HTR-8/SVneo (cell line): ENCODE measurements at regions not wholly inside any gene's neighbourhood (a gene's known extent, or its start where the extent isn't known, plus 50 kb on each side); places are given as distances from the start of the nearest gene placed in this dataset.

ENCODE experiments used
- DNase-seq: peaks from one replicate; pipeline ENCODE4 v3.0.0; 2011; ENCODE audit warnings: low spot score, mixed read lengths; ENCODE audit not compliant: insufficient read length
- FAIRE-seq: peaks from 2 replicates; lab custom pipeline; 2011; peaks lifted over from hg19 to GRCh38; lab: Jason Lieb, UNC

GRCh38 chr3:16801698-16802097, 83.1 kb upstream of the PLCL2 start:
- FAIRE-seq (no peak), DNase-seq (no peak)

- FAIRE-seq = no peak
- no peak for DNase-seq
Observed at GRCh38 chr3:16802389-16802788, 82.4 kb upstream of the PLCL2 start.

DNA sequence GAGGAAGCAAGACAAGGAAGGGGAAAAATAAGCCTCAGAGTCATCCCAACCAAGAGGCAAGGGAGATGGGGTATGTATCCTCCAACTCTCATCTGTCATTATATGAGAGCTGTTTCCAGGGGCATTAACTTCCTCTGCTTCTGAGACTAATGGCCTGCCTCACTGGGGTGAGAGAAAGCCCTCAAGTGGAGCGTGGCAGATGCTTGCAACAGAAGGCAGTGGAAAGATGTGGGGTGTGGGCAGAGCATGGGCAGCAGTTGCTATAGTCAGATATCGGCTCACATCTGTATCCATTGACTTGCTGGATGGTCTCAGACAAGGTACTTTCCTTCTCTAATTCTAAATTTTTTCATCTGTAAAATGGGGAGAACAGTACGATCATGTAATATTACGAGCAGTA, 81.7 kb upstream of the PLCL2 start:
- no peak for DNase-seq
- FAIRE-seq = no peak

DNA sequence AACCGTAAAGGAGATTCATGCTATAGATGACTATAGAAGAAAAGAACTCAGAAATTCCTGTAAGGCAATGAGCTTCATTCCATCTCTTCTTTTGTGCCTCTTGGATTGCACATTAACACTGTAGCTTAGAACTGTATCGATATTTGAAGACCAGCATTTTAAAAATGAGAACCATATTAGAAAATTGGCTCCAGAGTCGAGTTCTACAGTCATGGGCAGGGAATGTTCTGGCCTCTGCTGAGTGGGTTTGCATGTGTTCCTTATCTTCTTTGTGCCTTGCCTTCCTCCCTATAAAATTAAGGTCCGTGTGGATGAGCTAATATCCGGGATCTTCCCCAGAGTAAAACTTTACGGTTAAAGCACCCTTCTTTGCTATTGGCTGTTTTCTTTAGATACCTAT, 77.4 kb upstream of the PLCL2 start:
- FAIRE-seq (no peak), DNase-seq (no peak)

DNA sequence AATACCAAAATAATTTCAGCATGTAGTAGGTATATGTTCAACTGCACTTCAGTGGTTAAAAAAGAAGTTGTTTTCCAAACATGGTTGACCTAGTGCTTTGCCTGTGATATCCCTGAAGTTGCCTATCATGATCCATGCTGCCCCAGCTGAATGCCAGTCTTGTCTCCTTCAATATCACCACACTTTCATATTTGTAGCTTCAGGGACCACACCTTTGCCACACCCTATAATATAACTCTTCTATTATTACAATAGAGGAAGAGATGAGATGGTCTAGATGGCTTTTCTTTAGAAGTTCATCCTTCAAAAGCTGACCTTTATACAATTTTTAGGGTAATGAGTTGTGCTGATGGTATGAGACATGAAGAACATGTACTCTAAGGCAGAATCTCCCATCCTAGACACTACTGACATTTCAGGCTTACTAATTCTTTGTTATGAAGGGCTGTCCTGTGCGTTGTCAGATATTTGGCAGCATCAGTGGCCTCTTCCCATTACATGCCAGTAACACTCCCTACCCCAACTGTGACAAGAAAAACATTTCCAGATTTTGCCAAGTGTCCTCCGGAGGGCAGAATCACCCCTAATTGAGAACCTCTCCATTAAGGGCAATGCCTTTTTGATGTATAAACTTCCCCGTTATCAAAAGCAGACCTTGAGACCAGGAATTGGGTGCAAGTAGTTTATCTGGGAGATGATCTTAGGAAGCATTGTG, 76.2 kb upstream of the PLCL2 start:
- DNase-seq = no peak
- no peak for FAIRE-seq

GRCh38 chr3:16809482-16809881, 75.3 kb upstream of the PLCL2 start:
- no peak for FAIRE-seq
- no peak for DNase-seq

- no peak for DNase-seq
- FAIRE-seq = no peak
Observed at GRCh38 chr3:16809993-16810392, 74.8 kb upstream of the PLCL2 start.

DNA sequence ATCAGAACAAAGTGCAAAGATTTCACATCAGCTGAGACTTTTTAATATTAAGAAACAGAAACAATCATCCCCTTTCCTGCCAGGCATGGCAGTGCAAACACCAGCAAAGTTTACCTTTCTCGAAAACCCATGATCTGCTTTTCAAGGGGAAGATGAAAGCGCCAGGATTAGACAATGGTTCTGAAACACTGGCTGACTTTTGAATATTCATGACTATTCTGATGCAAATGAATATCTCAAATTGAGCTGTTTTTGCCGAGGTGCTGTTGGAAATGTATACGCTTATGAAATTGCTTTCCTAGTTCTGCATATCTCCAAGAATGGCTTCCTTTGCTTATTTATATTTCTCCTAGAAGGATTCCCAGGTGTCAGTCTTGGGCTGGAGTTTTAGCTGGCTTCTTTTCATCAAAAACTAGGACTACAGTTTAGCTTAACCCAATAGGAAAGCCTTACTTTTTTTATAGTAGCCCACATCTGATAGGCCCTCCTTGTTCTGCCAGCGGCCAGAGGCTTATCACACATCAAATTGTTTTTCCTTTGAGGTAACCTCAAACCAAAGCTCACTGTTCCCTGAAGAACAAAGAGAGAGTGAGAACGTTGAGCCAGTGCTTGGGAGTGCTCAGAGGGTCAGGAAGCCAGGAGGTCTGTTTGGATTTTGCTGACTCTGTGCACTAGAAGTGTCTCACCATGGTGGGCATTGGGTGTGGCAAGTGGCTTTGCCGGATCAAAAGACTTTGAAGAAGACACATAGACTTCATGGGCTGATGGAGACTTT, 74.0 kb upstream of the PLCL2 start:
- no peak for DNase-seq
- no peak for FAIRE-seq

DNA sequence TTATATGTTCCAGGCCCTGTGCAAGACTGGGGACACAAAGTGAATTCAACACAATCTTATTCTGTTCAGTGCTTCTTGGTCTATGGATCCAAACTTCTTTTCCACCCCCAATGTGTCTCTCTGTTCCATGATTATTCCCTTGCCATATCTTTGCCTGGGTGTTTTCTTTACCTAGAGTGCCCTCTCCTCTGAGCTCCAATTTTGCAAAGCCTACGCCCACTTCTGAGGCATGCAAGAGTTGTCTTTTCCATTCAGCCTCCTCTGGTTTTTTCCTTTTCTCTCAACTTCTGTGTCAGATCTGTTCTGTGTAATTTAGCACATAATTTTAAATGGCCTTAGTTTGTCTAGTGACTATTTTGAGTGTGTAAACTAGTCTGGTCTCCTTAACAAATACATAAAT, 72.8 kb upstream of the PLCL2 start:
- FAIRE-seq = no peak

DNA sequence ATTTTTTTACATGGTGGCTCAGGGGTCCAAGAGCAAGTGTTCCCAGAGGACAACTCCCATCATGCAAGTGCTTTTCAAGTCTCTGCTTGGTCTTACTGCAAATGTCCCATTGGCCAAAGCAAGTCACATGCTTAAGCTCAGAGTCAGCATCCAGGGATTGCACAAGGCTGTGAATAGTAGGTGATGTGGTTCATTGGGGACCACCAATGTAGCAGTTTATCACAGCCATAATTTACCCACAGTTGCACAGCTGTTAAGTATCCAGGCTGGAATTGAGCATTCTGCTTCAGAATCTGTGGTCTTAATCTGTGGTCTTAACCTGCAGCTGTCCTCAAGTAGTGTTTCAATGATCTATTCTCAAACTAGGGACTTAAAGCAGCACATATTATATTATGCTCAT, 71.4 kb upstream of the PLCL2 start:
- FAIRE-seq (no peak), DNase-seq (no peak)

More for the DNA sequence above, 72.8 kb upstream of the PLCL2 start:
- no peak for DNase-seq

DNA sequence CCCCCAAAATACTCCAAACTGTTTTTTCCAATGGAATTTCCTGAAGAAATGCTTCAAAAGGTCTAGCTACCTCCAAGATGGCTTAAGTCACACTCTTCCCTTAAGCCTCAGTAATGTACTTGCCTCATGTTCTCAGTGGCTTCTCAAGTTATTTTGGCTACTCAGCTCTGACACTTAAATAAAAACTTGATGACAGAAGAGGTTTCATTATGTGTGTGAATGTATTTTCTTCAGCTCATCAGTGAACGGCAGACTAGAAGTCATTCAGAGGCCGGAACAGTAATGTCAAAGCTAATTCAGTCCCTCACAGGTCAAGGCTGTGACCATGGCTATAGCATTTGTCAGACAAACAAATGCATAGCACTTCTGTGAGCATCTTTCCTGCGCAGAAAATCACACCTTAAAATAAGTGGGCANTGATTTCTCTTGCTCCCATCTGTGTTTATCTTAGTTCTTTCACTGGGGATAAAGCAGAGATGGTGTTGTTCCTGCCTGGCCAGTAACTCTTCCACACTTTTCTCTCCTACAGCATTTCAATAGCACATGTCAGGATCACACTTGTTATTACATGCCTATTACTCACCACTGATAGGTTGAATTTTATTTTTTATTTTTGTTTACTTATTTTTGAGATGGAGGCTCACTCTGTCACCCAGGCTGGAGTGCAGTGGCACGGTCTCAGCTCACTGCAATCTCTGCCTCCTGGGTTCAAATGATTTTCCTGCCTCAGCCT, 68.5 kb upstream of the PLCL2 start:
- DNase-seq (no peak), FAIRE-seq (no peak)

- FAIRE-seq = no peak
- no peak for DNase-seq
Observed at GRCh38 chr3:16817197-16817596, 67.6 kb upstream of the PLCL2 start.

GRCh38 chr3:16818194-16818593, 66.6 kb upstream of the PLCL2 start:
- no peak for DNase-seq
- no peak for FAIRE-seq

- FAIRE-seq = no peak
Observed at GRCh38 chr3:16818945-16819344, 65.8 kb upstream of the PLCL2 start.

DNA sequence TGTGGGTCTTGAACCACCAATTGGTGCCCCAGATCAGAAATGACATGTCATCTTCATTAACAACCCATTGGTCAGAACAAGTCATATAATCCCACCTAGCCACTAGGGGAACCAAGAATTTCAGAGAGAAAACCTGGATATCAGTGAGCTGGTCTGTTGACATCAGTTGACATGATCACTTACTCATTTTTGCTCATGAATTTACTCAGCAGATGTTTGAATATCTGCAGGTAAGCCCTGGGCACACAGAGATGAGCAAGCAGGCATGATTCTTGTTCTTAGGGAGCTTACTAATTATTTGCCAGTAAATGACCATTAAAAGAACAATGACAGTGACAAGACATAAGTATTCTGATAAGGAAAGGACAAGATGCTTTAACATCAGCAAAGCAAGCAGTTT, 64.3 kb upstream of the PLCL2 start:
- FAIRE-seq = no peak
- DNase-seq = no peak

More at GRCh38 chr3:16818945-16819344, 65.8 kb upstream of the PLCL2 start:
- no peak for DNase-seq

DNA sequence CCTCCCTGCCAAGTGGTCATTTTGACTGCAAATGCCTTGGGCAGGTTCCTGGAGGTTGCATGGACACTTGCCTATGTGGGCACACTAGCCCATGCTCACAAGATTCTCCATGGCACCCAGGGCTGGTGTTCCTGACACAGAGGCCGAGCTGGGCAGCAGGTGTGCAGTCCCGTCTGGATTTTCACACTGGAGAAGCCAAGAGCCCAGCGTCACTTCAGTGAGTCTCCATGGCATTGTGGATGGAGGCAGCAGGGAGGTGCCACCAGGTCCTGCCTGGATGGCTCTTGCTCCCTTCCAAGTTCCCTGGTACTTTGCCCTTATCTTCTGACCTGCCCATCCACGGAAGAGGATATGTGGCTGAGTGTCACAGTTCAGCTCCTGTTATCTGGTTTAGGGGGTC, 63.7 kb upstream of the PLCL2 start:
- FAIRE-seq = no peak
- DNase-seq = no peak

- FAIRE-seq (no peak), DNase-seq (no peak)
Observed at GRCh38 chr3:16824081-16824696, 60.6 kb upstream of the PLCL2 start.

GRCh38 chr3:16825617-16826204, 59.0 kb upstream of the PLCL2 start:
- DNase-seq = no peak

DNA sequence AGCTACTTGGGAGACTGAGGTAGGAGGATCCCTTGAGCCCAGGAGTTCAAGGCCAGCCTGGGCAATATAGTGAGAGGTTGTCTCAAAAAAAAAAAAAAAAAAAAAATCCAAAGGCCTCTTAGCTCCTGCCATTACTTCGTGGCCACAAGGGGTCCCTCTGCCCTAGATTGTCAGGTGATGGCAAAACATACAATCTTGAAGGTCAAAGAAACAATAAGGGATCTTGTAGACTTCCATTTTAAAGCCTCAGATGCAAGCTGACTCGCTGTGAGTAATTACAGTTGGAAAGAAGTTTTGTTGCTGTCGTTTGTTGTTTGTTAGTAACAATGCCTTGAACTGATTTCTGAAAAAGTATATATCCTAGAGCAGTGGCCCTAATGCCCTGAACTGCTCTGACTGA, 55.9 kb upstream of the PLCL2 start:
- no peak for FAIRE-seq

More at GRCh38 chr3:16825617-16826204, 59.0 kb upstream of the PLCL2 start:
- no peak for FAIRE-seq

GRCh38 chr3:16831846-16832245, 52.9 kb upstream of the PLCL2 start:
- DNase-seq = no peak
- FAIRE-seq = no peak

More for the DNA sequence above, 55.9 kb upstream of the PLCL2 start:
- DNase-seq = peak; percentile 57
